ENCODE measurements at regions not wholly inside any gene's neighbourhood (a gene's known extent, or its start where the extent isn't known, plus 50 kb on each side); places are given as distances from the start of the nearest gene placed in this dataset.

DNA sequence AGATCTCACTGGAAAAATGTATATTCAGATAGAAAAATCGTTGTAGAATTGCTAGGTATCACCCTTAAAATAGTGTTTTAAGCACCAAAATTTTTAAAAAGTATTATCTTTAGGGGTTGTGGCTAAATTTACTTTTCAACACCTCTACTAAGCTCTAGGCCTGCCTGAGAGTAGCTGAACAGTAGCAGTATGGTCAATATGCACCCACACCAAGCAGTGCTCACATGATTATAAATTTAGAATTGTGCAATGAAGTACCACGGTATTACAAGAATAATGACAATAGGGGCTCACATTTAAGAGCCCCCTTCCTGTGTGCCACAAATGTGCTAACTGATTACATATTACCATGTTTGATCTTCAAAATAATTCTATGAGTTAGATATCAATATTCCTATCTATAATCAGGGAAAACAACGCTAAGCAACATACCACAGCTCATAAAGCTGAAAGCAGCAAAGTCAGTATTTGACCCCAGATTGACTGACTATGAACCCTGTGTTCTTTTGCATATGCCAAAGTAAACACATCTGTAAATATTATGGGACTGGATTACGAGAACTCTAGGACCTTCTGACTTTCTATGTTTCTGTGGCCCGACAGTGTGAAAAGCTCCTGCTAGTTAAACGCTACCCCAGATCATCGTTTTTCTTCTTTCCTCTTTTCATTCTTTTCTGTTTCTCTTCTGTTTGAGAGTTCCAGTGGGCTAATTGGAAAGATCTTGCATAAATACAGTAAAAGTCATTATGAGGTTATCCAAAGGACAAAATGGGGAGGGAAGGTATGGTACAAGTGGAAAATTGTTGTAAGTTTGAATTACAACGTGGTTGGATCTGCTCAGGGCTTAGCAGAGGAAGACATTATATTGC lies 201.1 kb upstream of the C1orf87 start:
- H3K4me1 ChIP-seq (ENCODE audit: insufficient read depth, low read length, poor library complexity, severe bottlenecking), result no peaks in the 10 kb centered on the region
- BruUV-seq (replicated peaks), result no TSS peak
- H3K9me3 ChIP-seq (ENCODE audit: low read depth, low read length, poor library complexity, severe bottlenecking), result no peaks in the 10 kb centered on the region
- ChIA-PET POLR2A (ENCODE audit: low non-redundant PET) (no interaction called here), CTCF (no interaction called here)
- no peak overlapping the region for H3K4me3 ChIP-seq (ENCODE audit: low read depth, low read length, poor library complexity, severe bottlenecking)
- no peaks in the 10 kb centered on the region for H3K36me3 ChIP-seq (ENCODE audit: insufficient read depth, low read length, poor library complexity, severe bottlenecking)
- no peak for TF ChIP-seq EZH2 (IDR thresholded peaks at IDR 0.05; ENCODE audit: borderline replicate concordance, low read depth, low read length, poor library complexity, severe bottlenecking)
- TF ChIP-seq, protein P1, sequence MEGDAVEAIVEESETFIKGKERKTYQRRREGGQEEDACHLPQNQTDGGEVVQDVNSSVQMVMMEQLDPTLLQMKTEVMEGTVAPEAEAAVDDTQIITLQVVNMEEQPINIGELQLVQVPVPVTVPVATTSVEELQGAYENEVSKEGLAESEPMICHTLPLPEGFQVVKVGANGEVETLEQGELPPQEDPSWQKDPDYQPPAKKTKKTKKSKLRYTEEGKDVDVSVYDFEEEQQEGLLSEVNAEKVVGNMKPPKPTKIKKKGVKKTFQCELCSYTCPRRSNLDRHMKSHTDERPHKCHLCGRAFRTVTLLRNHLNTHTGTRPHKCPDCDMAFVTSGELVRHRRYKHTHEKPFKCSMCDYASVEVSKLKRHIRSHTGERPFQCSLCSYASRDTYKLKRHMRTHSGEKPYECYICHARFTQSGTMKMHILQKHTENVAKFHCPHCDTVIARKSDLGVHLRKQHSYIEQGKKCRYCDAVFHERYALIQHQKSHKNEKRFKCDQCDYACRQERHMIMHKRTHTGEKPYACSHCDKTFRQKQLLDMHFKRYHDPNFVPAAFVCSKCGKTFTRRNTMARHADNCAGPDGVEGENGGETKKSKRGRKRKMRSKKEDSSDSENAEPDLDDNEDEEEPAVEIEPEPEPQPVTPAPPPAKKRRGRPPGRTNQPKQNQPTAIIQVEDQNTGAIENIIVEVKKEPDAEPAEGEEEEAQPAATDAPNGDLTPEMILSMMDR (conservative IDR thresholded peaks at IDR 0.05; ENCODE audit: low read depth, low read length), result no peak
- DNase-seq (ENCODE audit: low spot score), result no peak
- H3K27ac ChIP-seq (ENCODE audit: low read depth, low read length, poor library complexity, severe bottlenecking), result no peak overlapping the region
- intact Hi-C loops (cut with micrococcal nuclease; ENCODE audit: unreplicated experiment), result no loop called here
- H3K27me3 ChIP-seq (replicated peaks; ENCODE audit: insufficient read depth, low read depth, low read length, poor library complexity), result no peaks in the 10 kb centered on the region

DNA sequence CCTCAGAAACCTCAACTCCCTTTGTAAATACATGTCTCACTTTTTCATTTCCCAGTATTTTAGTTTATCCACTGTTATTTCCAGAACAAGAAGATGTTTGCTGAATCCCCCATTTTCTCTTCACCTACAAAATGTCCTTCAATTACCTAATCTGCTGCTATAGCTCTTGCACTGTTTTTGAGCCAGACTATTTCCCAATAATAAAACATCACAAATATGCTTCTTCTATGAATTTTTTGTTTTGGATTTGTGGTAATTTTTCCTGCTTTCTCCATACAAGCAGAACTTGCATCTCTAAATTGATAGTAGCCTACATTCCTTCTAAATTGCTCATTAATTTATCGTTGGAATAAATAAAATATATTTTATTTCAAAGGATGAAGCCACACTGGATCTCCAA lies 199.6 kb upstream of the C1orf87 start:
- TF ChIP-seq, protein P1 (conservative IDR thresholded peaks at IDR 0.05; ENCODE audit: low read depth, low read length), result no peak
- no peak for TF ChIP-seq EZH2 (IDR thresholded peaks at IDR 0.05; ENCODE audit: borderline replicate concordance, low read depth, low read length, poor library complexity, severe bottlenecking)
- CTCF ChIA-PET, result no interaction called here
- no peak overlapping the region for H3K27ac ChIP-seq (ENCODE audit: low read depth, low read length, poor library complexity, severe bottlenecking)

DNA sequence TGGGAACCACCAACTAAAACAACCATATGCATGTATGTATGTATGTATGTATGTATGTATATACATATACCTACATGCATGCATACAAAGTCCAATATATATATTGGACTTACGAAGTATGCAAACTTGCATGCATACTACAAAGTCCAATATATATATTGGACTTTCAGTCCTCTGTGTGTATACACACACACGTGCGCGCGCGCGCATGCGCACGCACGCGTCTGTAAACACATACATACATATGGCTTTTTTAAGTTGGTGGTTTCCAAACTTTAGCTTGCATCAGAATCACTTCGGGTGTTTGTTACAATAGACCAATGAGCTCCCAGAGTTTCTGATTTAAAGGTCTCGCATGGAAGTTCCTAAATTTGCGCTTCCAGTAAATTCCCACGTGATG lies 197.5 kb upstream of the C1orf87 start:
- ChIA-PET CTCF (no interaction called here), POLR2A (ENCODE audit: low non-redundant PET) (no interaction called here)
- intact Hi-C loops (cut with micrococcal nuclease; ENCODE audit: unreplicated experiment), result no loop called here

More for the DNA sequence above, 199.6 kb upstream of the C1orf87 start:
- BruUV-seq (replicated peaks), result no TSS peak
- POLR2A ChIA-PET (ENCODE audit: low non-redundant PET), result no interaction called here
- no peaks in the 10 kb centered on the region for H3K27me3 ChIP-seq (replicated peaks; ENCODE audit: insufficient read depth, low read depth, low read length, poor library complexity)
- no peaks in the 10 kb centered on the region for H3K9me3 ChIP-seq (ENCODE audit: low read depth, low read length, poor library complexity, severe bottlenecking)
- no peaks in the 10 kb centered on the region for H3K4me1 ChIP-seq (ENCODE audit: insufficient read depth, low read length, poor library complexity, severe bottlenecking)
- DNase-seq (ENCODE audit: low spot score), result no peak
- no peak overlapping the region for H3K4me3 ChIP-seq (ENCODE audit: low read depth, low read length, poor library complexity, severe bottlenecking)
- intact Hi-C loops (cut with micrococcal nuclease; ENCODE audit: unreplicated experiment), result no loop called here
- no peaks in the 10 kb centered on the region for H3K36me3 ChIP-seq (ENCODE audit: insufficient read depth, low read length, poor library complexity, severe bottlenecking)

More for the DNA sequence above, 197.5 kb upstream of the C1orf87 start:
- no TSS peak for BruUV-seq (replicated peaks)
- H3K4me1 ChIP-seq (ENCODE audit: insufficient read depth, low read length, poor library complexity, severe bottlenecking), result no peaks in the 10 kb centered on the region
- no peak for TF ChIP-seq EZH2 (IDR thresholded peaks at IDR 0.05; ENCODE audit: borderline replicate concordance, low read depth, low read length, poor library complexity, severe bottlenecking)
- TF ChIP-seq, protein P1 (conservative IDR thresholded peaks at IDR 0.05; ENCODE audit: low read depth, low read length), result no peak
- H3K27ac ChIP-seq (ENCODE audit: low read depth, low read length, poor library complexity, severe bottlenecking), result no peak overlapping the region
- no peak overlapping the region for H3K4me3 ChIP-seq (ENCODE audit: low read depth, low read length, poor library complexity, severe bottlenecking)
- H3K9me3 ChIP-seq (ENCODE audit: low read depth, low read length, poor library complexity, severe bottlenecking), result no peaks in the 10 kb centered on the region
- peaks cover 8% of the 10 kb centered on the region for H3K27me3 ChIP-seq (replicated peaks; ENCODE audit: insufficient read depth, low read depth, low read length, poor library complexity)
- H3K36me3 ChIP-seq (ENCODE audit: insufficient read depth, low read length, poor library complexity, severe bottlenecking), result no peaks in the 10 kb centered on the region
- DNase-seq (ENCODE audit: low spot score), result no peak

Data from A673 (cell line).